ENCODE measurements at regions not wholly inside any gene's neighbourhood (a gene's known extent, or its start where the extent isn't known, plus 50 kb on each side); places are given as distances from the start of the nearest gene placed in this dataset.
"Not testable (repeated sequence)": the region's sequence is repeated elsewhere in the genome, so short reads cannot be mapped to it uniquely, and the experiment has no call there.

GRCh38 chr4:140233791-140234696, 80.1 kb upstream of the MAML3 start:
- intact Hi-C loops (cut with micrococcal nuclease), result no loop called here
- no peak for ATAC-seq
- DNase-seq, result no peak

DNA sequence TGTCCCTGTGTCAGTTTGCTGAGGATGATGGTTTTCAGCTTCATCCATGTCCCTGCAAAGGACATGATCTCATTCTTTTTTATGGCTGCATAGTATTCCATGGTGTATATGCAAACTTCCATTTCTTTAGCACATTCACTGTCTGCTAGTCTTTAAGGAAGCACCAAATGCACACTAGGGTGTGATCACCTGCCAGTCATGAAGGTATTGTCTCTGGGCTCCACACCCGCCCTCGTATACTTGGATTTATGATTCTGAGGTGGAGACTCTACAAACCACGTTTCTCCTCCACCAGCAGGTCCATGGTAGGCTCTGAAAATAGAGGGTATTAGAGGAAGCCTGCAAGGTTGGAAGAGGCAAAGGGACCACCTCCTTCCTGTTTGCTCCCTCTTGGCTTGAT, 75.9 kb upstream of the MAML3 start:
- no peak for ATAC-seq
- no peak for DNase-seq
- intact Hi-C loops (cut with micrococcal nuclease), result no loop called here

DNA sequence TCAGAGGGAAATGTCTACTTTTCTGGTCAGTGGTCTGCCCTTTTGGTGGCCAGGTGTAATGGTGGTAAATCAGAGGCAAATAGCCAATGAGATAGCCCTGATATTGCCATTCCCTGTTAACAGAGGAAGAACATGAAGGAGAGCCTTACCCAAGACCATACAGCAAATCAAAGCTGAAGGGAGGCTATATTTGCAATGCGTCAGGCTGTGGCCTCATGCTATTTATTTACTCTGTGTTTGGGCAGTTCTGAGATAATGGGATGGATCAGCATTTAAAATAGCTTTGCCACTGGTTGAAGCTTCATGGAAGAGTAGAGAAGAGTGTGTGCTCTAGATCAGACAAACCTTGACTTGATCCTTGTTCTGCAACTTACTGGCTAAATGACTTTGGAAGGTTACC, 73.3 kb upstream of the MAML3 start:
- intact Hi-C loops (cut with micrococcal nuclease), result no loop called here
- no peak for ATAC-seq

GRCh38 chr4:140223056-140223810, 69.2 kb upstream of the MAML3 start:
- no peak for DNase-seq
- intact Hi-C loops (cut with micrococcal nuclease), result no loop called here
- ATAC-seq, result no peak

More for the DNA sequence above, 73.3 kb upstream of the MAML3 start:
- no peak for DNase-seq

DNA sequence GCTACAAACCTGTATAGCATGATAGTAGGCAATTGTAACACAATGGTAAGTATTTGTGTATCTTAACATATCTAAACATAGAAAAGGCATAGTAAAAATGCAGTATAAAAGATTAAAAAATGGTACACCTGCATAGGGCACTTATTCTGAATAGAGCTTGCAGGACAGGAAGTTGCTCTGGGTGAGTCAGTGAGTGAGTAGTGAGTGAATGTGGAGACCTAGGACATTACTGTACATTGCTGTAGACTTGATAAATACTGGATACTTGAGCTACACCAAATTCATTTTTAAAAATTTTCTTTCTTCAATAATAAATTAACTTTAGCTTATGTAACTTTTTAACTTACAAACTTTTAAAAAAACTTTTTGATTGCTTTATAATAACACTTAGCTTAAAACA, 68.2 kb upstream of the MAML3 start:
- no peak for DNase-seq
- ATAC-seq, result no peak
- intact Hi-C loops (cut with micrococcal nuclease), result no loop called here

GRCh38 chr4:140220058-140220457, 66.1 kb upstream of the MAML3 start:
- ATAC-seq (no peak), DNase-seq (no peak)
- intact Hi-C loops (cut with micrococcal nuclease), result no loop called here

- intact Hi-C loops (cut with micrococcal nuclease), result no loop called here
- DNase-seq (no peak), ATAC-seq (no peak)
These were observed 65.6 kb upstream of the MAML3 start for GRCh38 chr4:140219567-140219966.

DNA sequence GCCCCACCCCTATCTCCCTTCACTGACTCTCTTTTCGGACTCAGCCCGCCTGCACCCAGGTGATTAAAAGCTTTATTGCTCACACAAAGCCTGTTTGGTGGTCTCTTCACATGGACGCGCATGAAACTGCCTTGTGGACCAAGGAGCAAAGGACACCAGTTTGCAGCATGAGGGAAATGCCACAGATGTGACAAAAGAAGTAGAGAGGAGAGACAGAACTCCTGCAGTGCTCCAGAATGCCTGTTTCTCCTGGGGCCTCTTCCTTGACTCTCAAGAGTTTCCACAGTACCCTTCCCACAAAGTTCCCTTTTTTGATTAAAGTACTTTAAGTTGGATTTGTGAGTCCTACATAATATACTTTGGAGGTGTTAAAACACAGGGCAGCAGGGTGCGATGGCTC, 65.1 kb upstream of the MAML3 start:
- ATAC-seq, result not testable (repeated sequence)

DNA sequence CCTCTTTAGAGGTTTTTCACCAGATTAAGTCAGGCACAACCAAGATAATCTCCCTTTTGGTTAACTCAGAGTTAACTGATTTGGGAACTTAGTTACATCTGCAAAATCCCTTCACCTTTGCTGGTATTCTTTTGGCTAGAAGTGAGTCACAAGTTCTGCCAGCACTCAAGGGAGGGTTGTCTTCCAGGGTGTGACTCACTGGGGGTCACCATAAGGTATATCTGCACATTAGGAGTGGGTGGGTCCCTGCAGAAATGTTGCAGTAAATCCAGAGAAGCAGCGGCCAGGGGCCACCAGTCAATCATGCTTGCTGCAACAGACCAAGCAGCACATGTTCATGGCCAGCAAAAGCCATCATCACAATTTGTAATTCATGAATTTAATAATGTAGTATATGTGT, 59.8 kb upstream of the MAML3 start:
- DNase-seq, result no peak
- no peak for ATAC-seq
- intact Hi-C loops (cut with micrococcal nuclease), result no loop called here

More for the DNA sequence above, 65.1 kb upstream of the MAML3 start:
- intact Hi-C loops (cut with micrococcal nuclease); DNase-seq: not testable (repeated sequence)

- no peak for ATAC-seq
- intact Hi-C loops (cut with micrococcal nuclease), result no loop called here
These were observed 59.1 kb upstream of the MAML3 start for GRCh38 chr4:140213116-140213515.

DNA sequence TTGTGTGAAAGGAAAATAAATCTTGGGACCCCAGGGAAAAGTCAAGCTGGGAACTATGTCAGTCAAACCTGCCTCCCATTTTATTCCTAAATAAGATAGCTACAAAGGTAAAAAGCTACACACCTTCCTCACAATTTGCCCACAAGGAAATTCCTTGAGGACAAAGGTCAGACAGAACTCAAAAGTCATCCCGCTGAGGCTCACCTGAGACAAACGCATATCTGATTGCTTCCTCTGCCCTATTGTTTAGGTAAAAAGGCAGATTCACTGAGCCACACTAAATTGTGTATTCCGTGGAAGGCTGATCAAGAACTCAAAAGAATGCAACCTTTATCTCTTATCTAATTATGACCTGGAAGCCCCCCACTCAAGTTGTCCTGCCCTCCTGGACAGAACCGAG, 58.7 kb upstream of the MAML3 start:
- intact Hi-C loops (cut with micrococcal nuclease), result no loop called here
- ATAC-seq (no peak), DNase-seq (no peak)

More at GRCh38 chr4:140213116-140213515, 59.1 kb upstream of the MAML3 start:
- no peak for DNase-seq

DNA sequence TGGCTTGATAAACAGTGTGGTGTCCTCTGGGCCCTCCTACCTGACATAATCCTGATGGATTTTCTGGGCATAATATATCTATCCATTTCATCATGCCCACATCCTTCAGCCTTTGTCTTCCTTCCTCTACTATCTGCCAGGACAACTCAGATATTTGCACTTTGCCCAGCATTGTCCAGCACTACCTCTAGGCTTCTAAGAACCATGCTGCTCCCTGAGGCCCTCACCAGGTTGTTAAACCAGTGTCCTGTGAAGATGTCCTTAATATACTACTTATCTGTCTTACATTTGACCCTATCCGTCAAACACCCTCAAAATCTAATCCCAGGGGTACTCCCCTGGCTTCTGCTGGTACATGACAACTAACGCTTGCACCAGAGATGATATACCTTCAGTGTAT, 58.2 kb upstream of the MAML3 start:
- DNase-seq (no peak), ATAC-seq (no peak)
- intact Hi-C loops (cut with micrococcal nuclease), result no loop called here

GRCh38 chr4:140211693-140212092, 57.7 kb upstream of the MAML3 start:
- ATAC-seq (no peak), DNase-seq (no peak)
- intact Hi-C loops (cut with micrococcal nuclease), result no loop called here

- ATAC-seq (no peak), DNase-seq (no peak)
- intact Hi-C loops (cut with micrococcal nuclease), result no loop called here
These were observed 57.2 kb upstream of the MAML3 start for GRCh38 chr4:140211161-140211560.

DNA sequence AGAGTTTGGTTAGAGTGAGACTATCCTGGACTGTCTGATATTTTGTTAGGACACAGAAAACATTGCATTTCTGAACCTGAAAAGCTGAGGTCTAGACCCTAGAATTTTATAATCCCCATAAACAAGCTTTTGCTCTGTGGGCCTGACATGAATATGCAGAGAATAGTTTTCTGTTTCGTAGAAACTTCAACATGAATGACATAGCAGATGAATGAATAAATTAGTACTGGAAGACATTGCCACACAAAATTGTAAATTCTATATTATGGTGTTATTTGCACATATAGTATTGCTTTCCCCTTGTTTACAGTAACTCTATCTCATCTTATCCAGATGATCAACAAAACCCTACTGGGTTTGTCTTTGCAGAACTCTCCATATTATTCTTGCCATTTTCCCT, 54.9 kb upstream of the MAML3 start:
- ATAC-seq (no peak), DNase-seq (no peak)
- intact Hi-C loops (cut with micrococcal nuclease), result no loop called here

All from left ventricle myocardium superior (tissue), 1 donor.